Parathyroid adenoma (tissue), 2 donors: ENCODE measurements at regions not wholly inside any gene's neighbourhood (a gene's known extent, or its start where the extent isn't known, plus 50 kb on each side); places are given as distances from the start of the nearest gene placed in this dataset.

Source experiments
- H2AFZ ChIP-seq: fragments of 300-600 bp; sonication (generic); one replicate; pipeline ENCODE4 v1.7.0; 2017; ENCODE audit warnings: antibody characterized with exemption, mild to moderate bottlenecking
- H3K27ac ChIP-seq: fragments of 300-600 bp; sonication (generic); one replicate; pipeline ENCODE4 v1.7.0; 2017
- H3K27me3 ChIP-seq: fragments of 300-600 bp; sonication (generic); one replicate; pipeline ENCODE4 v1.7.0; 2017; ENCODE audit warnings: low read length; ENCODE audit not compliant: control insufficient read depth, insufficient read depth
- H3K36me3 ChIP-seq: fragments of 300-600 bp; sonication (generic); one replicate; pipeline ENCODE4 v1.7.0; 2017; ENCODE audit warnings: low read length; ENCODE audit not compliant: control insufficient read depth, insufficient read depth
- H3K4me1 ChIP-seq: fragments of 300-600 bp; sonication (generic); one replicate; pipeline ENCODE4 v1.7.0; 2017; ENCODE audit warnings: control low read depth
- H3K4me2 ChIP-seq: fragments of 300-600 bp; sonication (generic); one replicate; pipeline ENCODE4 v1.7.0; 2017; ENCODE audit warnings: low read length
- H3K4me3 ChIP-seq: fragments of 300-600 bp; sonication (generic); one replicate; pipeline ENCODE4 v1.7.0; 2017; ENCODE audit warnings: low read depth, low read length
- H3K79me2 ChIP-seq: fragments of 300-600 bp; sonication (generic); one replicate; pipeline ENCODE4 v1.7.0; 2017; ENCODE audit warnings: control low read depth
- H3K9ac ChIP-seq: fragments of 300-600 bp; sonication (generic); one replicate; pipeline ENCODE4 v1.7.0; 2017; ENCODE audit warnings: mild to moderate bottlenecking
- H3K9me3 ChIP-seq: fragments of 300-600 bp; sonication (generic); one replicate; pipeline ENCODE4 v1.7.0; 2017; ENCODE audit warnings: low read length; ENCODE audit not compliant: control insufficient read depth
- CTCF ChIP-seq: fragments of 300-600 bp; sonication (generic); IDR thresholded peaks from one replicate; pipeline ENCODE4 v1.7.0; 2017; ENCODE audit warnings: antibody characterized with exemption, mild to moderate bottlenecking
- donor health status: primary hyperparathyroidism.

- no peak overlapping the region for H3K4me2 ChIP-seq
- no peak overlapping the region for H3K27ac ChIP-seq
- TF ChIP-seq CTCF: no peak
- H3K4me3 ChIP-seq: no peak overlapping the region
- no peak overlapping the region for H3K9ac ChIP-seq
- no peaks in the 10 kb centered on the region for H3K4me1 ChIP-seq
- H3K79me2 ChIP-seq: no peaks in the 10 kb centered on the region
- no peaks in the 10 kb centered on the region for H3K27me3 ChIP-seq
- no peaks in the 10 kb centered on the region for H3K36me3 ChIP-seq
- H2AFZ ChIP-seq: no peak overlapping the region
- H3K9me3 ChIP-seq: no peaks in the 10 kb centered on the region
Observed at GRCh38 chr1:172952516-172952915, 98.2 kb downstream of the TNFSF18 start.

- H3K36me3 ChIP-seq: no peaks in the 10 kb centered on the region
- no peak overlapping the region for H3K9ac ChIP-seq
- no peak for TF ChIP-seq CTCF
- no peak overlapping the region for H2AFZ ChIP-seq
- H3K4me1 ChIP-seq: no peaks in the 10 kb centered on the region
- H3K4me3 ChIP-seq: no peak overlapping the region
- no peaks in the 10 kb centered on the region for H3K79me2 ChIP-seq
- no peaks in the 10 kb centered on the region for H3K27me3 ChIP-seq
- no peak overlapping the region for H3K4me2 ChIP-seq
- H3K27ac ChIP-seq: no peak overlapping the region
- no peaks in the 10 kb centered on the region for H3K9me3 ChIP-seq
Observed at GRCh38 chr1:172954476-172955150, 96.1 kb downstream of the TNFSF18 start.

GRCh38 chr1:172955161-172955815 is 95.5 kb downstream of the TNFSF18 start:
- Histone ChIP-seq H3K79me2 (no peaks in the 10 kb centered on the region), H3K27me3 (no peaks in the 10 kb centered on the region), H3K4me1 (no peaks in the 10 kb centered on the region), H3K27ac (no peak overlapping the region), H3K9ac (no peak overlapping the region), H3K4me2 (no peak overlapping the region), H3K4me3 (no peak overlapping the region), H3K36me3 (no peaks in the 10 kb centered on the region), H2AFZ (no peak overlapping the region), H3K9me3 (no peaks in the 10 kb centered on the region)
- TF ChIP-seq CTCF: no peak

- Histone ChIP-seq H3K36me3 (no peaks in the 10 kb centered on the region), H3K4me2 (no peak overlapping the region), H3K79me2 (no peaks in the 10 kb centered on the region), H3K27me3 (no peaks in the 10 kb centered on the region), H3K4me1 (no peaks in the 10 kb centered on the region), H2AFZ (no peak overlapping the region), H3K9ac (no peak overlapping the region), H3K4me3 (no peak overlapping the region), H3K9me3 (no peaks in the 10 kb centered on the region), H3K27ac (no peak overlapping the region)
- no peak for TF ChIP-seq CTCF
Observed at GRCh38 chr1:172956871-172957270, 93.9 kb downstream of the TNFSF18 start.

GRCh38 chr1:172957491-172957890 is 93.2 kb downstream of the TNFSF18 start:
- no peaks in the 10 kb centered on the region for H3K36me3 ChIP-seq
- no peak overlapping the region for H3K9ac ChIP-seq
- no peak overlapping the region for H3K4me3 ChIP-seq
- no peaks in the 10 kb centered on the region for H3K79me2 ChIP-seq
- no peaks in the 10 kb centered on the region for H3K9me3 ChIP-seq
- H3K27me3 ChIP-seq: no peaks in the 10 kb centered on the region
- no peak for TF ChIP-seq CTCF
- H2AFZ ChIP-seq: no peak overlapping the region
- no peak overlapping the region for H3K4me2 ChIP-seq
- H3K4me1 ChIP-seq: no peaks in the 10 kb centered on the region
- no peak overlapping the region for H3K27ac ChIP-seq
